KG1 (cell line): ENCODE measurements at regions not wholly inside any gene's neighbourhood (a gene's known extent, or its start where the extent isn't known, plus 50 kb on each side); places are given as distances from the start of the nearest gene placed in this dataset.

Source experiments
- DNase-seq: peaks from one replicate; lab custom pipeline; 2025; lab: John Stamatoyannopoulos, UW

GRCh38 chr2:192267484-192267883, 72.8 kb upstream of the TMEFF2 start:
- DNase-seq, result no peak

- DNase-seq, result no peak
Measured at GRCh38 chr2:192265751-192266150, 71.0 kb upstream of the TMEFF2 start.

- DNase-seq, result no peak
Measured at GRCh38 chr2:192254444-192254843, 59.7 kb upstream of the TMEFF2 start.

GRCh38 chr2:192253692-192254091, 59.0 kb upstream of the TMEFF2 start:
- DNase-seq, result no peak

GRCh38 chr2:192250961-192251360, 56.2 kb upstream of the TMEFF2 start:
- DNase-seq, result no peak

GRCh38 chr2:192247456-192247855, 52.7 kb upstream of the TMEFF2 start:
- DNase-seq, result no peak

GRCh38 chr2:192246297-192246696, 51.6 kb upstream of the TMEFF2 start:
- DNase-seq, result no peak

- DNase-seq, result no peak
Measured at GRCh38 chr2:192245329-192245728, 50.6 kb upstream of the TMEFF2 start.
